Natural killer cell (primary cell): ENCODE measurements at regions not wholly inside any gene's neighbourhood (a gene's known extent, or its start where the extent isn't known, plus 50 kb on each side); places are given as distances from the start of the nearest gene placed in this dataset.

Experiments used
- ATAC-seq, 3 donors: fragments of 150-1000 bp in 2 of 3; fragments of 200-7000 bp in 1 of 3; cut with Tn5 transposase; 1 replicate in 1 of 3; 2 replicates in 2 of 3; pipeline ENCODE4 v1.10.0; 2021; ENCODE audit warnings: mild to moderate bottlenecking in 2 of 3, moderate library complexity in 2 of 3
- DNase-seq, 2 donors: peaks; one replicate each; pipeline versions ENCODE4 v3.0.0 to v3.0.0-alpha.2; 2013 to 2021; ENCODE audit warnings: mixed read lengths in 1 of 2
- H3K27ac ChIP-seq: one replicate; pipeline ENCODE4 v1.5.1; 2013; ENCODE audit warnings: mild to moderate bottlenecking, low read length
- H3K27me3 ChIP-seq: one replicate; pipeline ENCODE4 v1.6.1; 2013; ENCODE audit warnings: low read length; ENCODE audit not compliant: control insufficient read depth, insufficient read depth
- H3K36me3 ChIP-seq: one replicate; pipeline ENCODE4 v1.6.1; 2013; ENCODE audit warnings: low read length; ENCODE audit not compliant: control insufficient read depth, insufficient read depth
- H3K4me1 ChIP-seq: one replicate; pipeline ENCODE4 v1.6.1; 2013; ENCODE audit warnings: low read length; ENCODE audit not compliant: control insufficient read depth, insufficient read depth
- H3K4me3 ChIP-seq: one replicate; pipeline ENCODE4 v1.5.1; 2013; ENCODE audit warnings: low read length
- H3K9me3 ChIP-seq: one replicate; pipeline ENCODE4 v1.6.1; 2013; ENCODE audit warnings: low read length; ENCODE audit not compliant: control insufficient read depth, insufficient read depth
- H3K27ac Mint-ChIP-seq, 2 donors: one replicate each; pipeline ENCODE4 v1.8.0; 2022; ENCODE audit warnings: mild to moderate bottlenecking in 2 of 2, mixed read lengths in 2 of 2, moderate library complexity in 1 of 2
- H3K27me3 Mint-ChIP-seq, 2 donors: one replicate each; pipeline ENCODE4 v1.8.0; 2022; ENCODE audit warnings: low read depth in 2 of 2, mixed read lengths in 2 of 2
- H3K36me3 Mint-ChIP-seq: one replicate; pipeline ENCODE4 v1.8.0; 2022; ENCODE audit warnings: mixed read lengths
- H3K4me1 Mint-ChIP-seq, 2 donors: one replicate each; pipeline ENCODE4 v1.8.0; 2022; ENCODE audit warnings: mixed read lengths in 2 of 2
- H3K4me3 Mint-ChIP-seq: one replicate; pipeline ENCODE4 v1.8.0; 2022; ENCODE audit warnings: mild to moderate bottlenecking, moderate library complexity, mixed read lengths
- H3K9me3 Mint-ChIP-seq, 2 donors: one replicate each; pipeline ENCODE4 v1.8.0; 2022; ENCODE audit warnings: mixed read lengths in 2 of 2
- WGBS: methylation state at CpG from one replicate; pipeline ENCODE4 v1.1.7; 2013; ENCODE audit warnings: missing lambda C conversion rate; ENCODE audit not compliant: insufficient coverage; 5-methylcytosine and 5-hydroxymethylcytosine counted together
- intact Hi-C: fragments of 100-400 bp; cut with micrococcal nuclease; formaldehyde crosslinking; loops from one replicate; pipeline ENCODE4 v1.14.2; 2022
- TF ChIP-seq, protein P1 (sequence below): fragments of 200-600 bp; IDR thresholded peaks from one replicate; pipeline ENCODE4 v1.8.0; 2022; ENCODE audit warnings: antibody characterized with exemption

DNA sequence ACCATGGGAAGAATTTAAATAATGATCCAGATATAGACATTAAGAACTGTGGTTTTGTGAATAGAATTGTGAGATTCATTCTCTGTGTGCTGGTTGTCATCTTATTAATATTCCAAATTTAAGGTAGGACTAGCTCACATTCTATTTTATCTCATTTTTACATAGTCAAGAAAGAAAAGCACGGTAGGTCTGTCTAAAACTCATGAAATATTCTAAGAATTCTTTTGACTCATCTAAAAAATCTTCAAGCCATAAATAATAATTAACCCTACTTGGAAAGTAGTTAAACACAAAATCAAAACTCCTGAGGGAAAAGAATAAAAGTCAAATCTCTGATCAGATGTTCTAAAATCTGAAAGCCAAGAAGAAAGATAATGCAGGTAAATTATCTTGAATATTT is 388.8 kb upstream of the CHAC2 start:
- DNase-seq (no peak), ATAC-seq (no peak)
- Mint-ChIP-seq H3K9me3 (peaks cover 10 to 15% of the 10 kb centered on the region in 2 donors), H3K27me3 (no peaks in the 10 kb centered on the region), H3K4me3 (no peak overlapping the region), H3K27ac (no peak overlapping the region), H3K4me1 (no peaks in the 10 kb centered on the region), H3K36me3 (no peaks in the 10 kb centered on the region)
- Histone ChIP-seq H3K9me3 (no peaks in the 10 kb centered on the region), H3K4me1 (no peaks in the 10 kb centered on the region), H3K27me3 (no peaks in the 10 kb centered on the region), H3K36me3 (no peaks in the 10 kb centered on the region), H3K27ac (no peak overlapping the region), H3K4me3 (no peak overlapping the region)
- intact Hi-C loops, result no loop called here
- no CpG with 5 or more reads among the region's 1 CpG for WGBS
- TF ChIP-seq, protein P1, sequence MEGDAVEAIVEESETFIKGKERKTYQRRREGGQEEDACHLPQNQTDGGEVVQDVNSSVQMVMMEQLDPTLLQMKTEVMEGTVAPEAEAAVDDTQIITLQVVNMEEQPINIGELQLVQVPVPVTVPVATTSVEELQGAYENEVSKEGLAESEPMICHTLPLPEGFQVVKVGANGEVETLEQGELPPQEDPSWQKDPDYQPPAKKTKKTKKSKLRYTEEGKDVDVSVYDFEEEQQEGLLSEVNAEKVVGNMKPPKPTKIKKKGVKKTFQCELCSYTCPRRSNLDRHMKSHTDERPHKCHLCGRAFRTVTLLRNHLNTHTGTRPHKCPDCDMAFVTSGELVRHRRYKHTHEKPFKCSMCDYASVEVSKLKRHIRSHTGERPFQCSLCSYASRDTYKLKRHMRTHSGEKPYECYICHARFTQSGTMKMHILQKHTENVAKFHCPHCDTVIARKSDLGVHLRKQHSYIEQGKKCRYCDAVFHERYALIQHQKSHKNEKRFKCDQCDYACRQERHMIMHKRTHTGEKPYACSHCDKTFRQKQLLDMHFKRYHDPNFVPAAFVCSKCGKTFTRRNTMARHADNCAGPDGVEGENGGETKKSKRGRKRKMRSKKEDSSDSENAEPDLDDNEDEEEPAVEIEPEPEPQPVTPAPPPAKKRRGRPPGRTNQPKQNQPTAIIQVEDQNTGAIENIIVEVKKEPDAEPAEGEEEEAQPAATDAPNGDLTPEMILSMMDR, result no peak

DNA sequence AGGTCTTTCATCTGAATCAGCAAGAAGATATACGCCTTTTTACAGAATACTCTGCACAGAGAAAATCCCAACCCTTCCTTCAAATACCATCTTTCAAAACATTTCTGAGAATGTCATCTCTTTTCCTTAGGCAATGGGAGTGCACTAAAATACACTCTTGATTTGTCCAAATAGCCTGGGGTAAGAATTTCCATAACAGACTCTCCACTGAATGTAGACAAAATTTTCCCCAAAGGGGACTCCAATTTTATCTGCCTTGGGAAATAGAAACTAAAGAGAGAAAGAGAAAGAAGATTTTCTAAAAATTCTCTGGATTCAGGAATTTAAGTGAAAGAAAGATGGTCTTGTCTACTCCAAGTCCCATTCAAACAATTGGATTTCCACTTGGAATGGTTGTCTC is 394.5 kb upstream of the CHAC2 start:
- ATAC-seq (no peak), DNase-seq (no peak)
- intact Hi-C loops, result no loop called here
- no peaks in the 10 kb centered on the region for H3K36me3 ChIP-seq
- Mint-ChIP-seq H3K9me3 (peaks cover 8 to 15% of the 10 kb centered on the region in 2 donors), H3K36me3 (no peaks in the 10 kb centered on the region), H3K27ac (no peak overlapping the region), H3K4me3 (no peak overlapping the region), H3K27me3 (no peaks in the 10 kb centered on the region), H3K4me1 (no peaks in the 10 kb centered on the region)
- H3K27ac ChIP-seq, result no peak overlapping the region
- no peaks in the 10 kb centered on the region for H3K4me1 ChIP-seq
- 100% methylated on average over 1 of the region's 1 CpG for WGBS
- TF ChIP-seq, protein P1, result no peak
- H3K9me3 ChIP-seq, result no peaks in the 10 kb centered on the region
- H3K27me3 ChIP-seq, result no peaks in the 10 kb centered on the region
- H3K4me3 ChIP-seq, result no peak overlapping the region

DNA sequence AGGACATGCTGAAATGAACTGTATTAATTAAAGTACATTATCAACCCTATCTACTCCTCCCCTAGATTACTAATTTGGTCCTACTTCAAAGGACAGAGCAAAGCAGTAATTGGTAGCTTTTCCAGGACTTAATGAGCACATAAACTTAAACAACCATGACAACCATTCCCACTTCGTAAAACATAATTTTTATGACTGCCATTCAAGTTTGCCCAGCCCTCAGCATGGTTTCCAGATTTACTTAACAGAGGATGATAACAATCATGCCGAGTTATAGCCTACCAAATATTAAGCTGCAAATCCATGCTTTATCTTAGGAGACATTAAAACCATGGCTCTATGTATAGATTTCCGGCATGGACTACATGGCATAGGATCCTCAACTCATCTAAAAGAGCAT is 401.1 kb upstream of the CHAC2 start:
- peaks cover 0 to 2% of the 10 kb centered on the region in 2 donors for H3K9me3 Mint-ChIP-seq
- no peak overlapping the region for H3K27ac Mint-ChIP-seq
- WGBS, result 87% methylated on average over 3 of the region's 3 CpGs
- DNase-seq (no peak), ATAC-seq (no peak)
- Histone ChIP-seq H3K27ac (no peak overlapping the region), H3K36me3 (no peaks in the 10 kb centered on the region), H3K4me1 (no peaks in the 10 kb centered on the region), H3K4me3 (no peak overlapping the region), H3K27me3 (no peaks in the 10 kb centered on the region), H3K9me3 (no peaks in the 10 kb centered on the region)
- no peaks in the 10 kb centered on the region for H3K27me3 Mint-ChIP-seq
- H3K4me1 Mint-ChIP-seq, result no peaks in the 10 kb centered on the region
- H3K4me3 Mint-ChIP-seq, result no peak overlapping the region
- H3K36me3 Mint-ChIP-seq, result no peaks in the 10 kb centered on the region
- intact Hi-C loops, result no loop called here
- TF ChIP-seq, protein P1, result no peak

- no CpG with 5 or more reads among the region's 2 CpGs for WGBS
Measured at GRCh38 chr2:53362934-53363333, 404.7 kb upstream of the CHAC2 start.

More at GRCh38 chr2:53362934-53363333, 404.7 kb upstream of the CHAC2 start:
- Mint-ChIP-seq H3K4me3 (no peak overlapping the region), H3K36me3 (no peaks in the 10 kb centered on the region), H3K9me3 (peaks cover 2 to 5% of the 10 kb centered on the region in 2 donors), H3K27me3 (no peaks in the 10 kb centered on the region), H3K4me1 (no peaks in the 10 kb centered on the region), H3K27ac (no peak overlapping the region)
- DNase-seq (no peak), ATAC-seq (no peak)
- no peak overlapping the region for H3K27ac ChIP-seq
- intact Hi-C loops, result no loop called here
- H3K4me3 ChIP-seq, result no peak overlapping the region
- H3K4me1 ChIP-seq, result no peaks in the 10 kb centered on the region
- no peaks in the 10 kb centered on the region for H3K9me3 ChIP-seq
- H3K36me3 ChIP-seq, result no peaks in the 10 kb centered on the region
- no peaks in the 10 kb centered on the region for H3K27me3 ChIP-seq
- TF ChIP-seq, protein P1, result no peak
